CD4-positive, alpha-beta T cell (primary cell): ENCODE measurements at regions not wholly inside any gene's neighbourhood (a gene's known extent, or its start where the extent isn't known, plus 50 kb on each side); places are given as distances from the start of the nearest gene placed in this dataset.

ENCODE experiments used
- ATAC-seq: fragments of 200-7000 bp; cut with Tn5 transposase; one replicate; pipeline ENCODE4 v1.10.0; 2022; ENCODE audit warnings: mild to moderate bottlenecking; ENCODE audit not compliant: poor library complexity
- CTCF ChIA-PET: fragments of 350-600 bp; sonication (Branson Sonifier 250); formaldehyde crosslinking; loops from one replicate; lab custom pipeline; 2021; ENCODE audit warnings: antibody characterized with exemption, inconsistent platforms; lab: Charles Lee
- POLR2A ChIA-PET: fragments of 350-600 bp; sonication (Branson Sonifier 250); formaldehyde crosslinking; loops from one replicate; lab custom pipeline; 2021; ENCODE audit warnings: antibody characterized with exemption, inconsistent platforms; lab: Charles Lee
- DNase-seq, 14 experiments: peaks; one replicate each; pipeline ENCODE4 v3.0.0-alpha.2; 2013 to 2020; ENCODE audit warnings: mixed read lengths in 2 of 14
- H3K27ac ChIP-seq, 2 donors: one replicate each; pipeline versions ENCODE4 v1.5.1 to v1.7.0; 2013; ENCODE audit warnings: low read length in 2 of 2, low read depth in 1 of 2, mild to moderate bottlenecking in 1 of 2
- H3K27me3 ChIP-seq, 2 experiments: 1 replicate in 1 of 2; 2 replicates in 1 of 2; pipeline versions ENCODE4 v1.6.1 to v1.7.0; 2013; ENCODE audit warnings: low read length in 2 of 2, control low read depth in 1 of 2, mild to moderate bottlenecking in 1 of 2, moderate library complexity in 1 of 2; ENCODE audit not compliant: insufficient read depth in 2 of 2, control insufficient read depth in 1 of 2
- H3K36me3 ChIP-seq: one replicate; pipeline ENCODE4 v1.6.1; 2013; ENCODE audit warnings: low read length, control low read depth; ENCODE audit not compliant: insufficient read depth
- H3K4me1 ChIP-seq: one replicate; pipeline ENCODE4 v1.6.1; 2013; ENCODE audit warnings: low read length, control low read depth; ENCODE audit not compliant: insufficient read depth
- H3K4me3 ChIP-seq: one replicate; pipeline ENCODE4 v1.5.1; 2013; ENCODE audit warnings: mild to moderate bottlenecking, low read length, moderate library complexity
- H3K9me3 ChIP-seq, 2 experiments: 1 replicate in 1 of 2; 2 replicates in 1 of 2; pipeline versions ENCODE4 v1.6.1 to v1.7.0; 2013; ENCODE audit warnings: low read length in 2 of 2, mild to moderate bottlenecking in 2 of 2, control low read depth in 1 of 2, moderate library complexity in 1 of 2; ENCODE audit not compliant: control insufficient read depth in 1 of 2, insufficient read depth in 1 of 2
- H3K27ac Mint-ChIP-seq: one replicate; pipeline ENCODE4 v1.8.0; 2020; ENCODE audit warnings: mixed read lengths
- H3K27me3 Mint-ChIP-seq: one replicate; pipeline ENCODE4 v1.8.0; 2021; ENCODE audit warnings: mixed read lengths
- H3K36me3 Mint-ChIP-seq: one replicate; pipeline ENCODE4 v1.8.0; 2021; ENCODE audit warnings: low read depth, mixed read lengths
- H3K4me1 Mint-ChIP-seq: one replicate; pipeline ENCODE4 v1.8.0; 2021; ENCODE audit warnings: low read depth, mixed read lengths
- H3K4me3 Mint-ChIP-seq: one replicate; pipeline ENCODE4 v1.8.0; 2020; ENCODE audit warnings: mild to moderate bottlenecking, mixed read lengths
- H3K9me3 Mint-ChIP-seq: one replicate; pipeline ENCODE4 v1.8.0; 2020; ENCODE audit warnings: mixed read lengths
- intact Hi-C, 2 experiments: fragments of 100-400 bp; cut with DNase I in 1 of 2; cut with micrococcal nuclease in 1 of 2; formaldehyde crosslinking; loops; one replicate each; pipeline versions ENCODE4 v1.15.1 to v1.9.0; 2023 to 2025; cut with DNase I, micrococcal nuclease
- TF ChIP-seq, protein P1 (sequence below): fragments of 200-600 bp; IDR thresholded peaks from one replicate; pipeline ENCODE4 v1.8.0; 2022; ENCODE audit warnings: antibody characterized with exemption, mild to moderate bottlenecking

DNA sequence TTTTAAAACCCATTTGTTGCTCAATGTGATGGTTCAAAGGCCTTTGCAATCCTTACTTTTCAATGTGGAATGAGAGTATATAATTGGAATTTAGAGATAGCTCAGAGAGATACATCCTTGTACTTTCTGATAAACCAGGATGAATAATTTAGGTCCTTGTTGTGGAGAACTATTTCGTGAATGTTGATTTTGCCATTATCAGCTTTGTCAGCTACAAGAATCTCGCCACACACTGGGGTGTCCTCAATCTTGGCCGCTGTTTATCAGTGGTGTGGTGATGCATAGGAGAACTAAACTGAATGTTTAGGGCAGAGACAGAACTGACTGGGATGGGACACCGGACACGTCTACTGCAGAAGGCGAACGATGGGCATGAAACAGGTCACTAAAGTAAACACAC, 111.2 kb upstream of the SLC35B3 start:
- DNase-seq (no peak), ATAC-seq (no peak)
- Mint-ChIP-seq H3K36me3 (no peaks in the 10 kb centered on the region), H3K27ac (no peak overlapping the region), H3K27me3 (peaks cover 5% of the 10 kb centered on the region), H3K4me1 (no peaks in the 10 kb centered on the region), H3K9me3 (no peaks in the 10 kb centered on the region), H3K4me3 (no peak overlapping the region)
- no peak overlapping the region for H3K27ac ChIP-seq
- no peaks in the 10 kb centered on the region for H3K27me3 ChIP-seq
- peaks cover 0 to 3% of the 10 kb centered on the region in 2 experiments for H3K9me3 ChIP-seq
- no peaks in the 10 kb centered on the region for H3K4me1 ChIP-seq
- intact Hi-C loops, result no loop called here
- TF ChIP-seq, protein P1, sequence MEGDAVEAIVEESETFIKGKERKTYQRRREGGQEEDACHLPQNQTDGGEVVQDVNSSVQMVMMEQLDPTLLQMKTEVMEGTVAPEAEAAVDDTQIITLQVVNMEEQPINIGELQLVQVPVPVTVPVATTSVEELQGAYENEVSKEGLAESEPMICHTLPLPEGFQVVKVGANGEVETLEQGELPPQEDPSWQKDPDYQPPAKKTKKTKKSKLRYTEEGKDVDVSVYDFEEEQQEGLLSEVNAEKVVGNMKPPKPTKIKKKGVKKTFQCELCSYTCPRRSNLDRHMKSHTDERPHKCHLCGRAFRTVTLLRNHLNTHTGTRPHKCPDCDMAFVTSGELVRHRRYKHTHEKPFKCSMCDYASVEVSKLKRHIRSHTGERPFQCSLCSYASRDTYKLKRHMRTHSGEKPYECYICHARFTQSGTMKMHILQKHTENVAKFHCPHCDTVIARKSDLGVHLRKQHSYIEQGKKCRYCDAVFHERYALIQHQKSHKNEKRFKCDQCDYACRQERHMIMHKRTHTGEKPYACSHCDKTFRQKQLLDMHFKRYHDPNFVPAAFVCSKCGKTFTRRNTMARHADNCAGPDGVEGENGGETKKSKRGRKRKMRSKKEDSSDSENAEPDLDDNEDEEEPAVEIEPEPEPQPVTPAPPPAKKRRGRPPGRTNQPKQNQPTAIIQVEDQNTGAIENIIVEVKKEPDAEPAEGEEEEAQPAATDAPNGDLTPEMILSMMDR, result no peak
- H3K4me3 ChIP-seq, result no peak overlapping the region
- POLR2A ChIA-PET, result no interaction called here
- CTCF ChIA-PET, result no interaction called here
- no peaks in the 10 kb centered on the region for H3K36me3 ChIP-seq

DNA sequence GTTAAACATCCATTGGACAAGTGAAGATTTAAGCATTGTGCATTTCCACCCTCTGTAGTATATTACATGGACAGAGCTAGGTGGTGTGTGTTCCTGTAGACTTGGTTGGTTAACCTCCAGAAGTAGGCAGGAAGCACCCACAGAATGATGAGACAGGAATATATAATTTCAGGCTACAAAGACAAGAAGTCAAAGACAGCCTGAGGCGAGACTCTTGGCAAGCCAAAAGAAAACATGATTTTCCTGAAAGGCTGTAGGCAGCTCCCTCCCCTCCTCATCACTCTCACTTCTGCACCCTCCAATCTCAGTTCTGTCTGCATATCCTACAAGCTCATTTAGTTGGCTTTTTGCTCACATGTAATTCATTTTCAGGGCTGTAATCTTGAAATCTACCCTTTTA, 110.0 kb upstream of the SLC35B3 start:
- ChIA-PET POLR2A (no interaction called here), CTCF (no interaction called here)
- Mint-ChIP-seq H3K9me3 (peaks cover 5% of the 10 kb centered on the region), H3K27ac (no peak overlapping the region), H3K36me3 (no peaks in the 10 kb centered on the region), H3K4me3 (no peak overlapping the region), H3K27me3 (peaks cover 5% of the 10 kb centered on the region), H3K4me1 (no peaks in the 10 kb centered on the region)
- TF ChIP-seq, protein P1, result no peak
- Histone ChIP-seq H3K27ac (no peak overlapping the region), H3K36me3 (no peaks in the 10 kb centered on the region), H3K4me1 (no peaks in the 10 kb centered on the region), H3K9me3 (peaks cover 2 to 3% of the 10 kb centered on the region in 2 experiments), H3K27me3 (no peaks in the 10 kb centered on the region), H3K4me3 (no peak overlapping the region)
- intact Hi-C loops, result no loop called here
- ATAC-seq (no peak), DNase-seq (no peak)

DNA sequence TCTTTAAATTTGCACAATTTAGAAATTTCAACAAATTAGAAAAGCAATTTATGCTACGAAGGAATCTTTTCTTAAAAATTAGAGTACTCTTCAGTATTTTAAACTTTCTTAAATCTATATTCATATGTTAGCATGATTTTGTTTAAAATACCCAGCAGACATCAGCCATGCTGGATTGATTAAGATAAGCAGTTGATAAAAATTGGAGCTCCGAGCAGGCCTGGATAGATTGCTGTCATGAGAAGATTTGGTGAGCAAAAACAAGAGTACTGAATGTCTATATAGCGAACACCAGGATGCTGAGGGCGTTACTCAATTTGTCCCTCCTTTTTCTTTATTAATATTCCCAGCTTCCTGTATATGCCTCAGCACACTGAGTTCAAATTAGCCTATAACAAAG, 108.4 kb upstream of the SLC35B3 start:
- intact Hi-C loops, result no loop called here
- peaks cover 3 to 7% of the 10 kb centered on the region in 2 experiments for H3K9me3 ChIP-seq
- POLR2A ChIA-PET, result no interaction called here
- H3K27ac ChIP-seq, result no peak overlapping the region
- no peaks in the 10 kb centered on the region for H3K4me1 Mint-ChIP-seq
- H3K27me3 Mint-ChIP-seq, result peaks cover 5% of the 10 kb centered on the region
- no peaks in the 10 kb centered on the region for H3K4me1 ChIP-seq
- no peaks in the 10 kb centered on the region for H3K36me3 Mint-ChIP-seq
- CTCF ChIA-PET, result no interaction called here
- peaks cover 17% of the 10 kb centered on the region for H3K9me3 Mint-ChIP-seq
- H3K27me3 ChIP-seq, result no peaks in the 10 kb centered on the region
- H3K36me3 ChIP-seq, result no peaks in the 10 kb centered on the region
- no peak overlapping the region for H3K4me3 ChIP-seq
- no peak overlapping the region for H3K4me3 Mint-ChIP-seq
- ATAC-seq, result no peak
- TF ChIP-seq, protein P1, result no peak
- no peak for DNase-seq
- H3K27ac Mint-ChIP-seq, result no peak overlapping the region
